ENCODE measurements at regions not wholly inside any gene's neighbourhood (a gene's known extent, or its start where the extent isn't known, plus 50 kb on each side); places are given as distances from the start of the nearest gene placed in this dataset.

DNA sequence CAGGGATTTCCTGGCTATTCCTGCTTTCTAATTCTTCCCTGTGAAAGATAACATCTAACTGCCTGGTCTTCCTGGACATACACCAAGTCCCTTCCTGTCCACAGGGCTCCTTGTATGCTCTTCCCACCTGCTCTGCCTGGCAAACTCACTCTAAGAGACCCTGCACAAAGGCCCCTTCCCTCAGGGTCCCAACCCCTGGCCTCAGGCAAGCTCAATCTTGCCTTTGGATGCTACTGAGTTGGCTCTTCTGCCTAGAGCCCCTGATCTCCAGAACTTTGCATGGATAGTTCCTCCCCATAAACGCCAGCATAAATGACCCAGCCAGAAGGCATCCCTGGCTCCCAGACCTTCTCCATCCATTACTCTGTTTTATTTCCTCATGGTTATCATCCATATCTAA, 98.3 kb upstream of the OTOS start:
- Mint-ChIP-seq H3K9me3 (no peaks in the 10 kb centered on the region), H3K36me3 (no peaks in the 10 kb centered on the region), H3K4me1 (peaks cover 16% of the 10 kb centered on the region), H3K4me3 (no peak overlapping the region), H3K27ac (no peak overlapping the region), H3K27me3 (ENCODE audit: insufficient read depth, low read depth) (peaks cover 5% of the 10 kb centered on the region)
- Histone ChIP-seq H3K79me2 (ENCODE audit: low read depth) (no peaks in the 10 kb centered on the region), H3K36me3 (no peaks in the 10 kb centered on the region), H3K4me2 (no peak overlapping the region), H3K9ac (no peak overlapping the region), H3K9me3 (ENCODE audit: low read depth) (no peaks in the 10 kb centered on the region), H3F3A (ENCODE audit: low read depth) (peaks cover 8% of the 10 kb centered on the region), H3K4me3 (no peak overlapping the region), H4K20me1 (ENCODE audit: low read depth) (no peaks in the 10 kb centered on the region), H3K4me1 (no peaks in the 10 kb centered on the region), H2AFZ (replicated peaks) (no peak overlapping the region), H3K27me3 (peaks cover 11% of the 10 kb centered on the region), H3K27ac (no peak overlapping the region)
- TF ChIP-seq, protein P1, sequence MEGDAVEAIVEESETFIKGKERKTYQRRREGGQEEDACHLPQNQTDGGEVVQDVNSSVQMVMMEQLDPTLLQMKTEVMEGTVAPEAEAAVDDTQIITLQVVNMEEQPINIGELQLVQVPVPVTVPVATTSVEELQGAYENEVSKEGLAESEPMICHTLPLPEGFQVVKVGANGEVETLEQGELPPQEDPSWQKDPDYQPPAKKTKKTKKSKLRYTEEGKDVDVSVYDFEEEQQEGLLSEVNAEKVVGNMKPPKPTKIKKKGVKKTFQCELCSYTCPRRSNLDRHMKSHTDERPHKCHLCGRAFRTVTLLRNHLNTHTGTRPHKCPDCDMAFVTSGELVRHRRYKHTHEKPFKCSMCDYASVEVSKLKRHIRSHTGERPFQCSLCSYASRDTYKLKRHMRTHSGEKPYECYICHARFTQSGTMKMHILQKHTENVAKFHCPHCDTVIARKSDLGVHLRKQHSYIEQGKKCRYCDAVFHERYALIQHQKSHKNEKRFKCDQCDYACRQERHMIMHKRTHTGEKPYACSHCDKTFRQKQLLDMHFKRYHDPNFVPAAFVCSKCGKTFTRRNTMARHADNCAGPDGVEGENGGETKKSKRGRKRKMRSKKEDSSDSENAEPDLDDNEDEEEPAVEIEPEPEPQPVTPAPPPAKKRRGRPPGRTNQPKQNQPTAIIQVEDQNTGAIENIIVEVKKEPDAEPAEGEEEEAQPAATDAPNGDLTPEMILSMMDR (IDR thresholded peaks at IDR 0.05), result no peak
- no peak for TF ChIP-seq EZH2 (IDR thresholded peaks at IDR 0.05)
- no peak for DNase-seq (ENCODE audit: low spot score)

DNA sequence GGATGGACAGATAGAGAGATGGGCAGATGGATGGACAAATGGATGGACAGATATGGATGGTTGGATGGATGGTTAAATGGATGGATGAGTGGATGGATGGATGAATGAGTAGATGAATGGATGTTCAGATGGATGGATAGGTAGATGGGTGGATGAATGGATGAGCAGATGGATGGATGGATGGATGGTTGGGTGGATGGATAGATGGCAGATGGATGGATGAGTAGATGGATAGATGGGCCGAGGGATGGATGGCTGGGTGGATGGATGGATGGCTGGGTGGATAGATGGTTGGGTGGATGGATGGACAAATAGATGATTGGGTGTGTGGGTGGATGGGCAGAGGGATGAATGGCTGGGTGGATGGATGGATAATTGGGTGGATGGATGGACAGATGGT, 98.9 kb upstream of the OTOS start:
- H3F3A ChIP-seq (ENCODE audit: low read depth), result peaks cover 2% of the 10 kb centered on the region
- Mint-ChIP-seq H3K9me3 (no peaks in the 10 kb centered on the region), H3K27ac (no peak overlapping the region), H3K4me3 (no peak overlapping the region), H3K27me3 (ENCODE audit: insufficient read depth, low read depth) (peaks cover 5% of the 10 kb centered on the region), H3K4me1 (peaks cover 15% of the 10 kb centered on the region), H3K36me3 (no peaks in the 10 kb centered on the region)
- H3K4me3 ChIP-seq, result no peak overlapping the region
- no peaks in the 10 kb centered on the region for H3K9me3 ChIP-seq (ENCODE audit: low read depth)
- H3K27me3 ChIP-seq, result peaks cover 11% of the 10 kb centered on the region
- no peak for DNase-seq (ENCODE audit: low spot score)
- TF ChIP-seq EZH2 (IDR thresholded peaks at IDR 0.05), result no peak
- no peak for TF ChIP-seq EZH2phosphoT487 (IDR thresholded peaks at IDR 0.05)
- TF ChIP-seq, protein P1 (IDR thresholded peaks at IDR 0.05), result no peak
- H3K36me3 ChIP-seq, result no peaks in the 10 kb centered on the region
- no peak overlapping the region for H3K9ac ChIP-seq
- H3K4me2 ChIP-seq, result no peak overlapping the region
- no peaks in the 10 kb centered on the region for H3K79me2 ChIP-seq (ENCODE audit: low read depth)
- H4K20me1 ChIP-seq (ENCODE audit: low read depth), result no peaks in the 10 kb centered on the region
- no peak overlapping the region for H3K27ac ChIP-seq
- H2AFZ ChIP-seq (replicated peaks), result no peak overlapping the region
- H3K4me1 ChIP-seq, result peaks cover under 1% of the 10 kb centered on the region

DNA sequence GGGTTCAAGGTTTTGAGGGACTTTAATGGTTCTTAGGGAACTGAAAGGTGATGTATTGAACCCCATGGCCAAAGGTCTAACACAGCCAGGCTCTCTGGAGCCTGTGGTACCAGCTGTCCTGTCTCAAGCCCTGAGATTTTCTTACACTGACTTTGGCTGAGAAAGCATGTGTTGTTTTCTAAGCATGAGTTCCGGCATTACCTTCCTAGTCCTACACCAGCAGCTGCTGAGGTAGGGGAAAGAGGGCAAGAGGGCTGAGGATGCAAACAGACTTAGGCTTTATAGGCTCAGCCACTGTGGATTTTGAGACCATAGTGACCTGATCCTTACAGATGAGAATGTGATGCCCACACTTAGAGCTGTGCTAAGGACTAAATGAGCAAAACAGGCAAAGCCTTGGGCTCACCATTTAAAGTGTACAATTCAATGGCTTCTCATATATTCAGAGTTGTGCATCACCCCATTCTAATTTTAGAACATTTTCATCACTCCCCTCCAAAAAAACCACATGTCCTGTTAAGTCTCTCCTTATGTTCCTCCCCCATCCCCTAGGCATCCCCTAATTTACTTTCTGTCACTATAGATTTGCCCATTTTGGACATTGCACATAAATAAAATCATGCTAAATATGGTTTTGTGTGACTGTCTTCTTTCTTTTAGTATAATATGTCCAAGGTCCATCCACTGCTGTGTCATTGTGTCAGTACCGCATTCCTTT, 99.7 kb upstream of the OTOS start:
- Histone ChIP-seq H3K4me1 (peaks cover 6% of the 10 kb centered on the region), H3K4me3 (no peak overlapping the region), H3K27me3 (peaks cover 11% of the 10 kb centered on the region), H3K9ac (no peak overlapping the region), H3K9me3 (ENCODE audit: low read depth) (no peaks in the 10 kb centered on the region), H2AFZ (replicated peaks) (no peak overlapping the region), H4K20me1 (ENCODE audit: low read depth) (no peaks in the 10 kb centered on the region), H3K36me3 (no peaks in the 10 kb centered on the region), H3K79me2 (ENCODE audit: low read depth) (no peaks in the 10 kb centered on the region), H3K4me2 (no peak overlapping the region), H3K27ac (no peak overlapping the region), H3F3A (ENCODE audit: low read depth) (no peaks in the 10 kb centered on the region)
- Mint-ChIP-seq H3K9me3 (no peaks in the 10 kb centered on the region), H3K4me3 (no peak overlapping the region), H3K4me1 (peaks cover 20% of the 10 kb centered on the region), H3K27ac (no peak overlapping the region), H3K27me3 (ENCODE audit: insufficient read depth, low read depth) (peaks cover 5% of the 10 kb centered on the region), H3K36me3 (no peaks in the 10 kb centered on the region)
- TF ChIP-seq EZH2 (IDR thresholded peaks at IDR 0.05) (no peak), EZH2phosphoT487 (IDR thresholded peaks at IDR 0.05) (no peak)
- TF ChIP-seq, protein P1 (IDR thresholded peaks at IDR 0.05), result no peak
- DNase-seq (ENCODE audit: low spot score), result no peak
